ENCODE measurements at regions not wholly inside any gene's neighbourhood (a gene's known extent, or its start where the extent isn't known, plus 50 kb on each side); places are given as distances from the start of the nearest gene placed in this dataset.

- TF ChIP-seq CTCF (conservative IDR thresholded peaks at IDR 0.05; ENCODE audit: low read depth, low read length), result no peak
- TF ChIP-seq EZH2 (IDR thresholded peaks at IDR 0.05; ENCODE audit: low read length, unreplicated experiment), result no peak
- TF ChIP-seq EZH2phosphoT487 (IDR thresholded peaks at IDR 0.05; ENCODE audit: borderline replicate concordance, low read length), result no peak
These were observed 234.6 kb downstream of the ANKRD60 start for GRCh38 chr20:57993716-57994431.
